ENCODE measurements at regions not wholly inside any gene's neighbourhood (a gene's known extent, or its start where the extent isn't known, plus 50 kb on each side); places are given as distances from the start of the nearest gene placed in this dataset.

GRCh38 chr5:8376478-8376877 is 507.5 kb downstream of the MTRR start:
- DNase-seq (ENCODE audit: low read depth in 4 of 4, low spot score in 3 of 4) = no peak

- no peak for DNase-seq (ENCODE audit: low read depth in 4 of 4, low spot score in 3 of 4)
Measured at GRCh38 chr5:8381972-8382371, 513.0 kb downstream of the MTRR start.

DNA sequence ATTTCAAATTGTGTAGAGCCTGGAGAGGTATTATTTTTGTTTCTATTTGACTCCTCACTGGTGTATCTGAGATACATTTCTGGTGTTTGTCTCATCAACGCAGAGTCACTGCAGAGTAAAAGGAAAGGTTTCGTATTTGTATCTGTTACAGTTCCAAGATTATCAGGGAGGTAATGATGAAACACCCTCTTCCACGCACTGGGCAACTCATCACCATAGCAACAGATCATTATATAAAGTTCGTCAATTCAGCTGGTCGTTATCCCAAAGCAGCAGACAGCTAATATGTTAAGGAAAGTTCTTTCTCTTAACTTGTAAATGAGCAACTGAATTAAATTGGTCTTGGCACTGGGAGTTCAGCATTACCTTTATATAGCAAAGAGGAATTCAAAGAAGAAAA is 513.5 kb downstream of the MTRR start:
- no peak for DNase-seq (ENCODE audit: low read depth in 4 of 4, low spot score in 3 of 4)

DNA sequence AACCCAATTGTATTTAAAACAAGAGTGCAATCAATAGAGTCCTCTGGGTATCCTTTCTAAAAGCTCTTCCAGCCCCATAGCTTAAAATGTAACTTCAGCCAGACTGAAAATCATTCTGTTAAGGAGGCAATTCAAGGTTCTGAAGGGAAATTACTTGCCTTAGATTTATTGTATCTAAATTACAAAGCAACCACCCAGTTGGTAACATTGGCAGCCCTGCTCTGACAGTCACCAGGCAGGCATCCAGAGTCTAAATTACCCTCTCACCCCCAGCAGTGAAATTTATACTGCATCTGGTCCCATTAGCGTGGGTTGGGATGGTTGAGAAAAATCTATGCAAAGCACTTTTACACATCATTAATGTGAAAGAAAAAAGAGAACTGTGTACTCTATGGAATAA is 514.7 kb downstream of the MTRR start:
- no peak for DNase-seq (ENCODE audit: low read depth in 4 of 4, low spot score in 3 of 4)

GRCh38 chr5:8386719-8387288 is 517.9 kb downstream of the MTRR start:
- no peak for DNase-seq (ENCODE audit: low read depth in 4 of 4, low spot score in 3 of 4)

DNA sequence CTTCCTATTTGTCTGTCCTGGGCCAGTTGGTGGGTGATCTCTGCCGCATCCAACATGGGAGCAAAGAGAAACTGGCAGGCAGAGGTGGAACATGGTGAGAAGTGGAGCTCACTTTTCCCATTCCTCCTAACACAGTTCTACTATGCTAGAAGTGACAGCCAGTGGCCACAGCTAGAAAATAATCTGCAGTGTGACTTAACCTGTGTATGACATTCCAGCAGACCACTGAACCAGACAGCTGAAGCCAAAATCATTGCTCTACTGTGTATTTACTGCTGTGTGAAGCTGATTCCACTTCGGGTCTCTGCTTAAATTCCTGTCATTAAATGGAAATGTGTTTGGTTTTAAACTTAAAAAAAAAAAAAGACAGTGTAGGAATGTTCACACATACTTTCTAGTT is 523.0 kb downstream of the MTRR start:
- peak; percentile 25 to 40 (median 29) for DNase-seq (ENCODE audit: low read depth in 4 of 4, low spot score in 3 of 4)

DNA sequence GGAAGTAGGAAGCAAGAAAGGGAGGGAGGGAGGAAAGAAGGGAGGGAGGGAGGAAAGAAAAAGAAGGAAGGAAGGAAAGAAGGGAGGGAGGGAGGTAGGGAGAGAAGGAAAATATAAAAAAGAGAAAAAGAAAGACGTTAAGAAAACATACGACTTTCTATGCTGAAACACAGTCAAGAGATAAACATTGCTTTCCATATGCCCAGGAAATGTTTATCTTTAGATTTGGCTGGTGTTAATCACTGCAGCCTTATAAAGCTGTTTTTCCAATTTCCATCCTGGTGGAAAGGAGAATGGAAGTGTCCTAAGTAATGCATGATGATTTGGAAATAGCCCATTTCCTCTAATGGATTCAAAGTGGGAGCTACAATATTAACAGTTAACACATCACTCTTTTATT is 524.3 kb downstream of the MTRR start:
- no peak for DNase-seq (ENCODE audit: low read depth in 4 of 4, low spot score in 3 of 4)

DNA sequence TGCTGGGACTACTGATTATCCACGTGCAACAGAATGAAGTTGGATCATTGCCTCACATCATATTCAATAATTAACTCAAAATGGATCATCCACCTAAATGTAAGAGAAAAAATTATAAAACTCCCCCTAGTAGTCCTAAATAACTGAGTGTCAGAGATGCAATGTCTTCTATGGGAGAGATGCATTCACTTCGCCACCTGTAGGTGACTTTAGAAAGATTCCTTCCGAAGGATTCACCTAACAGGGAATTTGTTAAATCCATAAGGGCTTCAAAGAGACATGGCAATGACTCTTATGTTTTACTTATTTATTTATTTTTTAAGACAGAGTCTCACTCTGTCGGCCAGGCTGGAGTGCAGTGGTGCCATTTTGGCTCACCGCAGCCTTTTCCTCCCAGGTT is 526.0 kb downstream of the MTRR start:
- no peak for DNase-seq (ENCODE audit: low read depth in 4 of 4, low spot score in 3 of 4)

GRCh38 chr5:8396246-8396645 is 527.3 kb downstream of the MTRR start:
- no peak for DNase-seq (ENCODE audit: low read depth in 4 of 4, low spot score in 3 of 4)

GRCh38 chr5:8396756-8397155 is 527.8 kb downstream of the MTRR start:
- no peak for DNase-seq (ENCODE audit: low read depth in 4 of 4, low spot score in 3 of 4)

DNA sequence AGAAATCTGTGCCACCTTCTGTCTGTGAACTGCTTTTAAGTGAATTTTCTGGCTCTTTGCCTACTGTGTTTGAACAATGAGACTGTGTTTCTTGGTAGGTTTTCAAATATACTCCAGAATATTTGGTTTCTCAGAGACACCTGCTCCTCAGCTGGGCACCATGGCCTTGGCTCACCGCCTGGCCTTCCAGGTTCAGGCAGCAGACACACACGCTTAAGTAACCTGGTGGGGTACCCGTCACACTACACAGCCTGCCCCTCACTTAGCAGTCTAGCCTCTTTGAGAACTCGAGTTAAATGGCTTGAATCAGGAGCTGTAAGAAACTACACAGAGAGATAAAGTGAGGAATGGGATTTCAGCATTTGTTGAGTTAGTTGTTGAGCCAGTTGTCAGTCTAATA is 530.5 kb downstream of the MTRR start:
- DNase-seq (ENCODE audit: low read depth in 4 of 4, low spot score in 3 of 4) = no peak

DNA sequence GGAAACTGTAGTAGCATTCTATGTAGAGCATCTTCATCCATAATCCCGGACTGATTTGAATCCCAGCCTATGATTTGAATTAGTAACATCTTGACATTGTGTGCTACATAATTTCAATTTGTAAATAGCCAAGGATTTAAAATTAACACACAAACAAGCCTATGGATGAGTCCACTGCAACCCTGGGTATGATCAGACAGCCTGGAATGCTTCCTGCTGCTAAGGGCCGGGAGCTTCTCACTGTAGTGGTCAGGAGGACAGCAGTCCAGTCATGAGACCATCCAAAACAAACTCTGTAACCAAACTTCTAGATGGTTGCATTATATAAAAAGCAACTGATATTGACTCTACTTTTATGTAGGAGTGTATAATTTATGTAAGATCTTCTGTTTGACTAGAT is 539.3 kb downstream of the MTRR start:
- no peak for DNase-seq (ENCODE audit: low read depth in 4 of 4, low spot score in 3 of 4)

DNA sequence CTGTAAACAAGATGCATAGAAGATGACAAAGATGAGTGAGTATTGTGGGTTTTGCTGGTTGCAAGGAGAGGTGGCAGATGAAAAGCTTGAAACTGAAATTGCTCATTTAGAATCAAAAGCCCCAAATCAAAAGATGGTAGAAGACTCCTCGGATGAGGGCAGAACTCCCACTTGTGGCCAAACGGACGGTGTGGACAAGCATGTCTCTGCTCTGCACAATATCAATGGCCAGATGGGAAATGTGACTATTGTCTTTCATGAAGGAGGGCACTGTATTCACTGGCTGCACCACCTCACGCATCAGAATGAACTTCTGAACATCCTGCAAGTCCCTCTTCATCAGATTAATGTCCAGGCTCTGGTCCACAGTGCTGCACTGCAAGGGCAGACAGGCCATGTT is 541.7 kb downstream of the MTRR start:
- no peak for DNase-seq (ENCODE audit: low read depth in 4 of 4, low spot score in 3 of 4)

GRCh38 chr5:8413975-8414374 is 545.0 kb downstream of the MTRR start:
- DNase-seq (ENCODE audit: low read depth in 4 of 4, low spot score in 3 of 4) = no peak

- no peak for DNase-seq (ENCODE audit: low read depth in 4 of 4, low spot score in 3 of 4)
Measured at GRCh38 chr5:8417316-8418048, 548.5 kb downstream of the MTRR start.

- no peak for DNase-seq (ENCODE audit: low read depth in 4 of 4, low spot score in 3 of 4)
Measured at GRCh38 chr5:8418049-8418426, 549.1 kb downstream of the MTRR start.

DNA sequence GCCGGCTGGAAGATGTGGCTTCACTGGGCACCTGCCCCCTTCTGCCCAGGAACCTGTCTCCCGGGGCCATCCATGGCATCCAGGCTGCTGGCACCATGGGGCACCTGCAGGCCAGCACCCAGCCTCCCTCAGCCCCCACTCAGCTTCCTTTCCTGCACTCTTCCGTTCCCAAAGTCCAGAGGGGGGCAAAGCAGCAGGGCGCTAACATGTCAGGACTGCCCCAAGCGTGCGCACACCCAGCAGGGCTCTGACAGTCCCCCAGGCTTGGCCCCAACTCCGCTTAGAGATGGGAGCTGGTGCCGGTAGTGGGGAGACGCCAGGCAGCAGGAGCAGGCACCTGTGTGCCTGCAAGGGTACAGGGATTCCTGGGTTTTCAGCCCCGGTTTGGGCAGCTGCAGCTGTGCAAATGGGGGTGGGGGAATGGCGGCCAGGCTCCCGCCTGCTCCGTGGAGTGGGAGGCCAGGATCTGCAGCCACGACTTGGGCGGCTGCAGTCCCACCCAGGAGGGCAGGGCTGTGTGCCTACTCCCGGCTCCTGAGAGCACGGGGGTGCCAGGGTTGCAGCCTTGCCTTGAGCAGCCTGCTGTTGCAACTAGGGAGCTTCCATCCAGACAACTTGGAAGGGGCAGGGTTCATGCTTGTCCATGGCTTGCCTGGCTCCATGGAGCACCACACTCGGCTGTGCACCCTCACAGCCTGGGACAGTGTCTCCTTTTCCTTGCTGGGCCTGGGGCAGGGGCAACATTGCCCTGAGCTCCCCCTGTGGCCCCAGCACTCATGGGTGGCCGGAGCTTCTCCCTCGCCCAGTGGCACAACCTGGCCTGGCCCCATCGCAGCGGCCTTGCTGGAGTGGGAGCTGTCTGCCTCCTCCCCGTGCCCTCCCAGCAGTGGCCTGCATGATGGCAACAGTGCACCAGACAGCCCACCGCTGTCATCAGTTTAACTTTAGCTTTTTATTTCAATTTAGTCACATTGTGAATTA is 561.1 kb downstream of the MTRR start:
- no peak for DNase-seq (ENCODE audit: low read depth in 4 of 4, low spot score in 3 of 4)

- no peak for DNase-seq (ENCODE audit: low read depth in 4 of 4, low spot score in 3 of 4)
Measured at GRCh38 chr5:8434501-8434900, 565.6 kb downstream of the MTRR start.

GRCh38 chr5:8436924-8437323 is 568.0 kb downstream of the MTRR start:
- no peak for DNase-seq (ENCODE audit: low read depth in 4 of 4, low spot score in 3 of 4)

GRCh38 chr5:8445139-8445538 is 576.2 kb downstream of the MTRR start:
- DNase-seq (ENCODE audit: low read depth in 4 of 4, low spot score in 3 of 4) = no peak

DNA sequence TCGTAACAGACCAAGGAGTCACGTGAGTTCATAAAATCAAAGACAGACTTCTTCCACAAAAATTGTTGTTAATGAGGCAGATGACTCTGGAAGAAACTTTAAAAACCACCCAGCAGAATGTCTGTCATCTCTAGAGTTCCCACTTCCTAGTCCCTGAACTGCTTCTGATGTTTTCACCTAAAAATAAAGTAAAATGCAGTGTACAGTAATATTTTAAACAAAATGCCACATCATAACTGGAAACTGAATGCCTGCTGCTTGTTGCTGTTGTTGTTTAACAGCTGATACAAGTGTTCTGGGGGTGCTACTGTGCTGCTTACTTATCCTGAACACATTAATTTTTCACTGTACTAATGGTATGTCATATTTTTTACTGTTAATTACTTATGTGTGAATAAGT is 577.2 kb downstream of the MTRR start:
- no peak for DNase-seq (ENCODE audit: low read depth in 4 of 4, low spot score in 3 of 4)

DNA sequence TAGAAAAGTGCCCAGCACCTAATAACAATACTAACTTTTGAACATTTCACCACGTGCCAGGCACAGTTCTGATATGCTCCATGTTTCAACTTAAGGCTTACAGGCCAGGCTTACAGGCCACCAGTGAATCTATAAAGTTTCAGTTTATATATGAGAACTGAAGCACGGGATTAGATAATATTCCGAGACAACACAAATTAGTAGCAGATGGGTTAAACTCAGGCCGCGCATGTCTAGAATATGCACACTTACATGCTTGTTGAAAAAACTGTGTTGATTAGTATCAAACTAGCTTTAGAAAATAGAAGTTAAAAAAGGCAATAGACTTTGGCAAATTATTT is 587.9 kb downstream of the MTRR start:
- peak in 1 of 4 donors; percentile 0 for DNase-seq (ENCODE audit: low read depth in 4 of 4, low spot score in 3 of 4)
